ENCODE measurements at regions not wholly inside any gene's neighbourhood (a gene's known extent, or its start where the extent isn't known, plus 50 kb on each side); places are given as distances from the start of the nearest gene placed in this dataset.
"Not testable (repeated sequence)": the region's sequence is repeated elsewhere in the genome, so short reads cannot be mapped to it uniquely, and the experiment has no call there.

GRCh38 chr3:163450698-163451097, 1627.6 kb downstream of the SI start:
- DNase-seq (ENCODE audit: low spot score) = no peak

GRCh38 chr3:163438760-163439159, 1639.5 kb downstream of the SI start:
- DNase-seq (ENCODE audit: low spot score) = no peak

DNA sequence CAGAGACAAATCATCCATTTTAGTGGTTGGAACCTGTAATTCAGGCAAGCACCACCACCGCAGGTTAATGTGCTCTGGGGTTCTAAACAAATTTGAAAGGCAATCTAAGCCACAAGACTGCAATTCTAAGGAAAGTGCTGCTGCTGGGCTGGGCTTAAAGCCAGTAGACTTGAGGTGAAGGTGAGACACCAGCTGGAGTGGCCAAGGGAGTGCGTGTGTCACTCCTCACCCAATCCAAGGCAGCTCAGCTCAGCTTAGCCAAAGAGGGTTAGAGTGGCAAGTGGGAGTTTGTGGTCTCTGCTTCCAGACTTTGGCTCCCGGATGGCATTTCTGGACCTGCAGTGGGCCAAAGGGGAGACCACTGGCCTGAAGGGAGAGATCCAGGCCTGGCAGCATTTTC, 1655.6 kb downstream of the SI start:
- DNase-seq (ENCODE audit: low spot score) = no peak

DNA sequence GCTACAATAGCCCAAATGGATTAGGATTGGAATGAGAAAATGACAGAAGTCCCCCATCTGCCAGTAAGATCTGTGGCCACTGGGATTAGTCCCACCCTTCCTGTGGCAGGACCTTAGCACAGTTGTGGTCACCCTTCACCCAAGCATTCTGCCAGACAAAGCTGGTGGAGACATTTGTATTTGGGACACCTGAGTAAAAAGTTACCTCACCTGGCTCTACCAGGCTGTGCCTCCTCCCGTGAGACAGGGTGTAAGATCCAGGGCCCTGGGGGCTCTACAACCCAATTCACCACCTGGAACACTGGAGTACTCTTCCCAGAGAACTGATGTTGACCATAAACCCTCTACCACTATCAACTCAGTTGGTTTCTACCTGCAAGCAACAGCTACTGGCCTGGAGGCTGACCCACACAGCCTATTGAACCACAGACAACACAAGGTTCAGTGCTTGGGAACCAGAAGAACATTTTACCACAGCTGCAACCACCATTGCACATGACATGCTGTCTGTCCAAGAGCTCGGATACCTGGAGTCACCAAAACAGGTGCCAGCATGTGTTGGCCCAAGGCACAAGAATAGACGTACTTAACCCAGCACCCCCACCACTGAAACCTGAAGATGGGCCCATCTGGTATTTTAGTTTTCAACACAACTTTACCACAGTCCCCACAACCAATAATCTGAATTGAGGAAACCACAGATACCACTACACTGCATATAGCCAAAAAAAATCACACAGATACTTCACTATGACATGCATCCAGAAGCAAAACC, 1686.7 kb downstream of the SI start:
- DNase-seq (ENCODE audit: low spot score) = no peak

DNA sequence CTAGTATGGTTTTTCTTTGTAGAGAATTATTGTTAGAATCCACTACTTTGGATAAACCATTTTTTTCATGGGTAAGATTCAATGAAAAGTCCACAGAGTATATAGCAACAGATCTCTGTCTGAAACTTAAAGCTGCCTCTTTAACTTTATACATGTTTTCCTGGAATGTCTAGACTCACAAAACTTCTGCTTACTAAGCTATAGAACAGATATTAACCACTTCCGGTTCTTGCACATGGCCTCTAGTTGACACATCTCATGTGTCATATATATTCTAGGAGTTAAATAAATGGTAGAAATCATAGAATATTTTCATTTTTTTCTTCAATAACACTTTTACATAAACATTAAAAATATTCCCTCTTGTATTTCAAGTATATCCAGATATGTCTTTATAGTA, 1693.9 kb downstream of the SI start:
- no peak for DNase-seq (ENCODE audit: low spot score)

DNA sequence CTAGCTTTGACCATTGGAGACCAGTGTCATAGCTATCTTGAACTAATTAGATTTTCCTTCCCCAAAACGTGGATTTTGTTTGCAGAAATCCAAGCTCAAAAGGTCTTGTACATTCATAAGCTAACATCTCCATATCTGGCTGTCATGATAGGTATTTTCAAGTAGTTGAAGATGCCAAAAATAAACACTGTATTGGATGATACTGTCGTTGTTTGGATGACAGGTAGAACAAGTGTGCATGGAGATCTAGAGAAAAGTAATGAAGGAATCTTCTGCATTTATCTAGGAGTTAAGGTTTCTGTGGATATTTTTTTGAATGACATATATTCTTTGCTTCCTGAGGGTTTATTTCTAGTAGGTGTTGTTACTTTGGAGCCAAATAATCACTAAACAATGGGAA, 1696.1 kb downstream of the SI start:
- no peak for DNase-seq (ENCODE audit: low spot score)

GRCh38 chr3:163368168-163368567, 1710.1 kb downstream of the SI start:
- DNase-seq (ENCODE audit: low spot score) = no peak

- no peak for DNase-seq (ENCODE audit: low spot score)
Observed at GRCh38 chr3:163364717-163365116, 1713.6 kb downstream of the SI start.

DNA sequence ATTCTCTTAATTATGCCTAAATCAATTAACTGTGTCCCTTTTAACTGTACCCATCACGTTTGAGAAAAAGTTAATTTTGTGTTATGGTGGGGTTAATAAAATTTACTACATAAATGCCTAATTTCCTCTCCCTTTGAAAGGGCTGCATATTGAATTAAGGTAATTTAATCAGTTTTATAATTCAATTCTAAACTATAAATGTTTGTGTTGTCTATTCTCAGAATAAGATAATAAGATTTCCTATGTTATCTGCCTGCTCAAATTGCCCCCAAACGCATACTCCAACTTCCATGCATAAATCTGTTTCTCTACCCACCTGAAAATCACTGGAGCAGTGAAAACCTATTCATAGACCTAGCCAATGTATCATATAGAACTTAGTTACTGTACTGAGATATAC, 1716.1 kb downstream of the SI start:
- no peak for DNase-seq (ENCODE audit: low spot score)

DNA sequence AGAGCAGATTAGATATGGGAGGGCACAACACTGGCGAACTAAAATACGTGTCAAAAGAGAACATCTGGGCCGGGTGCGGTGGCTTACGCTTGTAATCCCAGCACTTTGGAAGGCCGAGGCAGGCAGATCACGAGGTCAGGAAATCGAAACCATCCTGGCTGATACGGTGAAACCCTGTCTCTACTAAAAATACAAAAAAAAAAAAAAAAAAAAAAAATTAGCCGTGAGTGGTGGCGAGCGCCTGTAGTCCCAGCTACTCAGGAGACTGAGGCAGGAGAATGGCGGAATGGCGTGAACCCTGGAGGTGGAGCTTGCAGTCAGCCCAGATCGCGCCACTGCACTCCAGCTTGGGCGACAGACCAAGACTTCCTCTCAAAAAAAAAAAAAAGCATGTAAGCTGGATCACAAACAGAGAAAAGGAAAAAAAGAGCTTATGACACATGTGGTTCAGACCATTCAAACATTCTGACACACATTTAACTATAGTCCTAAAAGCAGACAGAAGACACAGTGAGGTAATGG, 1716.9 kb downstream of the SI start:
- not testable (repeated sequence) for DNase-seq (ENCODE audit: low spot score)

DNA sequence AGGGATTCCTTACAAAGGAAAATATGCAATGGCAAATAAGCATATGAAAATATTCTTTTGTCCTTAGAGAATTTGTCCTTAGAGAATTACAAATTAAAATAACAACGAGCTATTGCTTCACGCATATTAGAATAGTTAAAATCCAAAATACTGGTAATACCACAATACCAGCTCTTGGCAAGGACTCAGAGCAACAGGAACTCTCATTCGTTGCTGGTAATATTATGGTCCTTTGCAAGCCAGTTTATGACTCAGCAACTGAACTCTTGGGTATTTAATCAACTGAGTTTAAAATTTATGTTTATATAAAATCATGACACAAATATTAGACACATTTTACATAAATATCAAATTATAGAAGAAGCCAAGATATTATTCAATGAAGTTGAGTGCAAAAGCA, 1730.4 kb downstream of the SI start:
- no peak for DNase-seq (ENCODE audit: low spot score)

- DNase-seq (ENCODE audit: low spot score) = no peak
Observed at GRCh38 chr3:163335429-163335828, 1742.9 kb downstream of the SI start.

DNA sequence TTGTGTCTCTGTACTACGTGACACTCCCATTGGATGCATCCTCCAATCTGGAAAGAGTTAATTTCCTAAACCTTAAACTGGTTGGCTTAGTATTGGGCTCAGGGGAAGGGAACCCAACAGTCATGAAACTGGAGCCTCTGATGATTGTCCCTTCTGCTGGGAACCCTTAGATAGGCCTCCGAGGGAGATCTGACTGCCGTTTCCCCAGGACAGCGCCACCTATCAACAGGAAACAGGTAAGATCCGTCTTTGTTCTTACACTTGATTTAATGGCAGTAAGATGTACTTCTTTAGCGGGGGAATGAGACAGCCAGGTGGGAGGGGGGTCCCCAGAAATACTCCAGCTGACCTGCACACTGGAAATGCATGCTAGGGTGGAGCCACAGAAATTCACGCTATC, 1749.6 kb downstream of the SI start:
- DNase-seq (ENCODE audit: low spot score) = no peak

- no peak for DNase-seq (ENCODE audit: low spot score)
Observed at GRCh38 chr3:163327086-163327485, 1751.2 kb downstream of the SI start.

GRCh38 chr3:163315786-163316185, 1762.5 kb downstream of the SI start:
- no peak for DNase-seq (ENCODE audit: low spot score)

DNA sequence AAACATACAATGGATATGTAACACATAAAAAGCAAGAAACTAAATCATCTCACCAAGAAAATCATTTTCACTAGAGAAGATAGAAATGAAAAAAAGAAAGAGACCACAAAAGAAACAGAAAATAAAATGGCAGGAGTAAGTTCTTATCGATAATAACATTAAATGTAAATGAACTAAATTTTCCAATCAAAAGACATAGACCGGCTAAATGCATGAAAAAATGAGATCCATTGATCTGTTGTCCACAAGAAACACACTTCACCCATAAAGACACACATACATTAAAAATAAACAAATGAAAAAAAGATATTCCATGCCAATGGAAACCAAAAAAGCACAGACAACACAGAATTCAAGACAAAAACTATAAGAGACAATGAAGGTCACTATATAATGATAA, 1771.9 kb downstream of the SI start:
- no peak for DNase-seq (ENCODE audit: low spot score)

DNA sequence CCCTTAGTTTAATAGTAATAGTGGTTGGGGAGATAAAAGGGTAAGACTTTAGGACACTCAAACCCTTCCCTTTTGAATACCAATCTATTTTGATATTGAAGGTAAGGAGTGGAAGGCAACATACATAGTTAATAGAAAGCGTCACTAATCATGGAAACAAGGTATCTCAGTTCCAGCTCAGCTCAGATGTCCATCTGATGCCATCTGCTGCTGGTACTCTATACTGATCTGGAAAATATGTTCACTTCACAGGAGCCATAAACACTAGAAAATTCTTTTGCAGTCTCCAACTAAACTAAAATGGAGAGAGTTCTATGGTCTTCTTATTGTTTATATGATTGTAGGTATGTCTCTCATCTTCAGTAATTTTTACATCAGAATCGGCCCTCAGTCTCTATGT, 1777.1 kb downstream of the OTOL1 start:
- DNase-seq (ENCODE audit: low spot score) = no peak

- no peak for DNase-seq (ENCODE audit: low spot score)
Observed at GRCh38 chr3:163266731-163267130, 1770.1 kb downstream of the OTOL1 start.

- no peak for DNase-seq (ENCODE audit: low spot score)
Observed at GRCh38 chr3:163261618-163262017, 1765.0 kb downstream of the OTOL1 start.

GRCh38 chr3:163261056-163261455, 1764.4 kb downstream of the OTOL1 start:
- no peak for DNase-seq (ENCODE audit: low spot score)

- DNase-seq (ENCODE audit: low spot score) = no peak
Observed at GRCh38 chr3:163218336-163218735, 1721.7 kb downstream of the OTOL1 start.

- DNase-seq (ENCODE audit: low spot score) = no peak
Observed at GRCh38 chr3:163213838-163214237, 1717.2 kb downstream of the OTOL1 start.

- DNase-seq (ENCODE audit: low spot score) = no peak
Observed at GRCh38 chr3:163196815-163197374, 1700.3 kb downstream of the OTOL1 start.

DNA sequence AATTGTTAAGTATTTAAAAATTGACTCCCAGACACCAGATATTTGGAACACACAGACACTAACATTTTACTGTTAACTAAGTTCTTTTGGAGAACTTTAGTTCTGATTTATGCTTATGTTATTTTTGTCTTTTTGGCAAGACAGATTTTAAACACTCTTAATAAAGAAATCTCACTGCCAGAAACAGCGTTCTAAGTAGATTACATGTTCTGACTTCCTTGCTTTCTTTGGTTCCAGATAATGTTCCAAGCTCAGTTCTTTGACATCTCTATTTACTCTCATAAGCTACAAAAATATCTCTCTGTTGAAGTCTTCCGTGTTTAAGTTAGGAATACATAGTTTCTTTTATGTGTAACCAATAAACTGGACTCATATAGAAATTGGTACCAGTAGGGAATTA, 1699.6 kb downstream of the OTOL1 start:
- DNase-seq (ENCODE audit: low spot score) = no peak

Measured in kidney tubule cell (primary cell).